K562 (cell line): ENCODE measurements at regions not wholly inside any gene's neighbourhood (a gene's known extent, or its start where the extent isn't known, plus 50 kb on each side); places are given as distances from the start of the nearest gene placed in this dataset.

ENCODE experiments used
- EP400 ChIP-seq: fragments of 450-650 bp; IDR thresholded peaks from 2 replicates; pipeline ENCODE4 v1.6.1; 2017; ENCODE audit warnings: antibody characterized with exemption, mild to moderate bottlenecking, moderate library complexity
- KDM1A ChIP-seq, 2 experiments: fragments of 450-650 bp; IDR thresholded peaks; 2 replicates each; pipeline ENCODE4 v1.6.1; 2016; ENCODE audit warnings: mild to moderate bottlenecking in 2 of 2
- POLR2AphosphoS5 ChIP-seq: IDR thresholded peaks from 2 replicates; pipeline ENCODE4 v1.6.1; 2011; ENCODE audit warnings: mild to moderate bottlenecking, low read depth, low read length, moderate library complexity; ENCODE audit not compliant: control insufficient read depth, insufficient read depth
- SMARCB1 ChIP-seq: IDR thresholded peaks from 2 replicates; pipeline ENCODE4 v1.6.1; 2011; ENCODE audit warnings: improper control_type of control experiment, low read depth; ENCODE audit not compliant: insufficient read length
- TAF1 ChIP-seq: IDR thresholded peaks from 2 replicates; pipeline ENCODE4 v1.6.1; 2011; ENCODE audit warnings: mild to moderate bottlenecking, low read length, moderate library complexity; ENCODE audit not compliant: insufficient read depth, control insufficient read depth, severe bottlenecking; ENCODE audit errors: extremely low read depth
- TBP ChIP-seq: optimal IDR thresholded peaks from 2 replicates; pipeline ENCODE3; 2011; ENCODE audit warnings: low read depth, low read length, improper control_type of control experiment
- ZNF134 ChIP-seq: fragments of 250-450 bp; sonication (Bioruptor Pico); conservative IDR thresholded peaks from 2 replicates; pipeline ENCODE4 v1.4.0; 2020
- TF ChIP-seq, protein P1 (sequence below): sonication (generic); formaldehyde crosslinking; IDR thresholded peaks from 2 replicates; pipeline ENCODE4 v1.9.0; 2022; ENCODE audit warnings: mild to moderate bottlenecking, missing genetic modification reagents
- TF ChIP-seq, protein P2 (sequence below): fragments of 200-800 bp; sonication (Bioruptor generic); IDR thresholded peaks from 2 replicates; pipeline ENCODE4 v1.6.1; 2016; ENCODE audit warnings: missing genetic modification characterization, missing compliant biosample characterization

DNA sequence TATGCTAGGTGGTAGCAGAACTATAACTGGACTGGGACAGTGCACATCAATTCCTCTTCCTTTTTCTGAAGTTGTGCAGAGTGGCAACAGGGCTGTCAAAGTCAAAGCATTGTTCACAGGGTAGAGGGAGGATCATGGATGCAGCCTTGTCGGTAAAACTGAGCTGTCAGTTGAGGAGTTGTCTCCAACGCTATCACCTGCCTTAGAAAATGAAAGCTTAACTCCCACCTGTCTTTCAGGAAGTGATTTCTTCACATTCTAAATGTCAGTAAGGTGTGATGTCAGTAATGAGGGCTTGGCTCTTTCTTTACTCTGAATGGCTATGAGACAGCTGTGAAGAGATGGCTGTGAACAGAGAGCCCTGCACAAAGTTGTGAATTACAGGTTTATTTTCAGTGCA is 66.4 kb upstream of the BANK1 start:
- no peak for TF ChIP-seq TAF1
- no peak for TF ChIP-seq EP400
- TF ChIP-seq, protein P1, sequence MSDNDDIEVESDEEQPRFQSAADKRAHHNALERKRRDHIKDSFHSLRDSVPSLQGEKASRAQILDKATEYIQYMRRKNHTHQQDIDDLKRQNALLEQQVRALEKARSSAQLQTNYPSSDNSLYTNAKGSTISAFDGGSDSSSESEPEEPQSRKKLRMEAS (CRISPR knock-in tag): no peak
- TF ChIP-seq, protein P2, sequence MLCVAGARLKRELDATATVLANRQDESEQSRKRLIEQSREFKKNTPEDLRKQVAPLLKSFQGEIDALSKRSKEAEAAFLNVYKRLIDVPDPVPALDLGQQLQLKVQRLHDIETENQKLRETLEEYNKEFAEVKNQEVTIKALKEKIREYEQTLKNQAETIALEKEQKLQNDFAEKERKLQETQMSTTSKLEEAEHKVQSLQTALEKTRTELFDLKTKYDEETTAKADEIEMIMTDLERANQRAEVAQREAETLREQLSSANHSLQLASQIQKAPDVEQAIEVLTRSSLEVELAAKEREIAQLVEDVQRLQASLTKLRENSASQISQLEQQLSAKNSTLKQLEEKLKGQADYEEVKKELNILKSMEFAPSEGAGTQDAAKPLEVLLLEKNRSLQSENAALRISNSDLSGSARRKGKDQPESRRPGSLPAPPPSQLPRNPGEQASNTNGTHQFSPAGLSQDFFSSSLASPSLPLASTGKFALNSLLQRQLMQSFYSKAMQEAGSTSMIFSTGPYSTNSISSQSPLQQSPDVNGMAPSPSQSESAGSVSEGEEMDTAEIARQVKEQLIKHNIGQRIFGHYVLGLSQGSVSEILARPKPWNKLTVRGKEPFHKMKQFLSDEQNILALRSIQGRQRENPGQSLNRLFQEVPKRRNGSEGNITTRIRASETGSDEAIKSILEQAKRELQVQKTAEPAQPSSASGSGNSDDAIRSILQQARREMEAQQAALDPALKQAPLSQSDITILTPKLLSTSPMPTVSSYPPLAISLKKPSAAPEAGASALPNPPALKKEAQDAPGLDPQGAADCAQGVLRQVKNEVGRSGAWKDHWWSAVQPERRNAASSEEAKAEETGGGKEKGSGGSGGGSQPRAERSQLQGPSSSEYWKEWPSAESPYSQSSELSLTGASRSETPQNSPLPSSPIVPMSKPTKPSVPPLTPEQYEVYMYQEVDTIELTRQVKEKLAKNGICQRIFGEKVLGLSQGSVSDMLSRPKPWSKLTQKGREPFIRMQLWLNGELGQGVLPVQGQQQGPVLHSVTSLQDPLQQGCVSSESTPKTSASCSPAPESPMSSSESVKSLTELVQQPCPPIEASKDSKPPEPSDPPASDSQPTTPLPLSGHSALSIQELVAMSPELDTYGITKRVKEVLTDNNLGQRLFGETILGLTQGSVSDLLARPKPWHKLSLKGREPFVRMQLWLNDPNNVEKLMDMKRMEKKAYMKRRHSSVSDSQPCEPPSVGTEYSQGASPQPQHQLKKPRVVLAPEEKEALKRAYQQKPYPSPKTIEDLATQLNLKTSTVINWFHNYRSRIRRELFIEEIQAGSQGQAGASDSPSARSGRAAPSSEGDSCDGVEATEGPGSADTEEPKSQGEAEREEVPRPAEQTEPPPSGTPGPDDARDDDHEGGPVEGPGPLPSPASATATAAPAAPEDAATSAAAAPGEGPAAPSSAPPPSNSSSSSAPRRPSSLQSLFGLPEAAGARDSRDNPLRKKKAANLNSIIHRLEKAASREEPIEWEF: no peak
- no peak for TF ChIP-seq SMARCB1
- TF ChIP-seq POLR2AphosphoS5: no peak
- TF ChIP-seq ZNF134 (CRISPR knock-in tag): no peak
- TF ChIP-seq TBP: no peak
- no peak for TF ChIP-seq KDM1A (IDR thresholded peaks at IDR 0.05)
